ENCODE measurements at regions not wholly inside any gene's neighbourhood (a gene's known extent, or its start where the extent isn't known, plus 50 kb on each side); places are given as distances from the start of the nearest gene placed in this dataset.

DNA sequence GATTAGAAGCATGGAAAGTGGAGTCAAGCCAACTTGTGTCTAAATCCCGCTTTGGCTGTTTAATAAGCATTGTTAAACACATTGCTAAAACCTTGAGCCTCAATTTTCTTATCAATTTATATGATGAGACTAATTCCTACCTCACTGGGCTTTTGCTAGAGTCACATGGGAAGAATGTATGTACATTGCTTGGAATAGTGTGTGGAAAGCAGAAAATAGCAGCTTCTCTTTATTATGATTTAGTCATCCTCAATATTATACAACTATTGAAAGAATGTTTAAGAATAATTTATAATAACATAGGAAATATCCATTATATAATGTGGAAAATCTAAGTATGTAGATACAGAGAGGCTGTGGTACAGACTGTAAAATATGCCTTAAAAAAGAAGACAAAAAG lies 313.0 kb upstream of the CDYL start:
- TF ChIP-seq POLR2AphosphoS5 (IDR thresholded peaks at IDR 0.05; ENCODE audit: low read depth, low read length): no peak
- no peak for TF ChIP-seq TAF1 (IDR thresholded peaks at IDR 0.05; ENCODE audit: borderline replicate concordance, insufficient read depth, low read length)
- no peak for TF ChIP-seq SIN3A (IDR thresholded peaks at IDR 0.05; ENCODE audit: borderline replicate concordance, insufficient read depth, low read length)
- TF ChIP-seq, protein P1, sequence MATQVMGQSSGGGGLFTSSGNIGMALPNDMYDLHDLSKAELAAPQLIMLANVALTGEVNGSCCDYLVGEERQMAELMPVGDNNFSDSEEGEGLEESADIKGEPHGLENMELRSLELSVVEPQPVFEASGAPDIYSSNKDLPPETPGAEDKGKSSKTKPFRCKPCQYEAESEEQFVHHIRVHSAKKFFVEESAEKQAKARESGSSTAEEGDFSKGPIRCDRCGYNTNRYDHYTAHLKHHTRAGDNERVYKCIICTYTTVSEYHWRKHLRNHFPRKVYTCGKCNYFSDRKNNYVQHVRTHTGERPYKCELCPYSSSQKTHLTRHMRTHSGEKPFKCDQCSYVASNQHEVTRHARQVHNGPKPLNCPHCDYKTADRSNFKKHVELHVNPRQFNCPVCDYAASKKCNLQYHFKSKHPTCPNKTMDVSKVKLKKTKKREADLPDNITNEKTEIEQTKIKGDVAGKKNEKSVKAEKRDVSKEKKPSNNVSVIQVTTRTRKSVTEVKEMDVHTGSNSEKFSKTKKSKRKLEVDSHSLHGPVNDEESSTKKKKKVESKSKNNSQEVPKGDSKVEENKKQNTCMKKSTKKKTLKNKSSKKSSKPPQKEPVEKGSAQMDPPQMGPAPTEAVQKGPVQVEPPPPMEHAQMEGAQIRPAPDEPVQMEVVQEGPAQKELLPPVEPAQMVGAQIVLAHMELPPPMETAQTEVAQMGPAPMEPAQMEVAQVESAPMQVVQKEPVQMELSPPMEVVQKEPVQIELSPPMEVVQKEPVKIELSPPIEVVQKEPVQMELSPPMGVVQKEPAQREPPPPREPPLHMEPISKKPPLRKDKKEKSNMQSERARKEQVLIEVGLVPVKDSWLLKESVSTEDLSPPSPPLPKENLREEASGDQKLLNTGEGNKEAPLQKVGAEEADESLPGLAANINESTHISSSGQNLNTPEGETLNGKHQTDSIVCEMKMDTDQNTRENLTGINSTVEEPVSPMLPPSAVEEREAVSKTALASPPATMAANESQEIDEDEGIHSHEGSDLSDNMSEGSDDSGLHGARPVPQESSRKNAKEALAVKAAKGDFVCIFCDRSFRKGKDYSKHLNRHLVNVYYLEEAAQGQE (IDR thresholded peaks at IDR 0.05; ENCODE audit: insufficient read depth in 1 of 2, low read depth in 2 of 2, low read length in 2 of 2): no peak

Data from PFSK-1 (cell line).